ENCODE measurements at regions not wholly inside any gene's neighbourhood (a gene's known extent, or its start where the extent isn't known, plus 50 kb on each side); places are given as distances from the start of the nearest gene placed in this dataset.

DNA sequence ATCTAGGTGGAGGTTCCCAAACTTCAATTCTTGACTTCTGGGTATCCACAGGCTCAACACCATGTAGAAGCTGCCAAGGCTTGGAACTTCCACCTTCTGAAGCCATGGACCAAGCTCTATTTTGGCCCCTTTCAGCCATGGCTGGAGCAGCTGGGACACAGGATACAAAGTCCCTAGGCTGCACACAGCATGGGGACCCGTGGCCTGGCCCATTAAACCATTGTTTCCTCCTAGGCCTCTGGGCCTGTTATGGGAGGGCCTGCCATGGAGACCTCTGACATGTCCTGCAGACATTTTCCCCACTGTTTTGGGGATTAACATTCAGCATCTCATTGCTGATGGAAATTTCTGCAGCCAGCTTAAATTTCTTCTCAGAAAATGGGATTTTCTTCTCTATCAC, 1908.0 kb downstream of the EFNA5 start:
- no peak for FAIRE-seq

DNA sequence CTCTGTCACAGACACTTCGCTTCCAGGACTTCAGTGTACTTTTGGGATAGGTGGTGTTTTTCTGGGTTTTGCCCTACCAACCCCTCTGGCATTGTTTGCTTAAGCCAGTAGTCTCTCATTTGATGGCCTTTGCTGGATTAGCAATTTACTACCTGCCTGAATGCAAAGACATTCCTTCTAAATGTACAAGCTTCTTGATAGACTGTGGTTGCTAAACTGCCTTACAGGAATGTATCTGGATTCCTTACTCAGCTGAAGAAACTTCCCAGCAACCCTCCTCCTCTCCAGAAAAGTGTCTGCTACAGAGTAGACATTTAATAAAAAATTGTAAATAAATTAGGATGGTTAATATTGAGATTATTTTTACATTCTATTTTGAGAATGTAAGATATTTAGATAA, 1916.7 kb downstream of the EFNA5 start:
- no peak for FAIRE-seq

DNA sequence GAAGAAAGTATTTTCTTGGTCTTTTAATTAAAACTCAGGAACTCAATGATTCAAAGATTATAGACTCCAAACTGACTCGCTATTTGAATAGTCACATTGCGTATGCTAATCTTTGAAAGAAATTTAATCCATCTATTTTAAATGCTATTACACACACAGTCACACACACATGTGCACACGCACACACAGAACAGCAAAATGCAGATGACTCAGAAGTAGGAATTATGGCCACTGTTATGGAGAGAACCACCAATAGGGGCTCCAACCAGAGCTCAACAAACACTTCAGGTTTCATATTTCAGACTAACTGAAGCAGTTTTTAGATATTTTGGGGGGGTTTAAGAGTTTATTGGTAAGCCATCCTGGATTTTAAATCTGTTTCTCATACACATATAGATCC, 1917.9 kb downstream of the EFNA5 start:
- no peak for FAIRE-seq

DNA sequence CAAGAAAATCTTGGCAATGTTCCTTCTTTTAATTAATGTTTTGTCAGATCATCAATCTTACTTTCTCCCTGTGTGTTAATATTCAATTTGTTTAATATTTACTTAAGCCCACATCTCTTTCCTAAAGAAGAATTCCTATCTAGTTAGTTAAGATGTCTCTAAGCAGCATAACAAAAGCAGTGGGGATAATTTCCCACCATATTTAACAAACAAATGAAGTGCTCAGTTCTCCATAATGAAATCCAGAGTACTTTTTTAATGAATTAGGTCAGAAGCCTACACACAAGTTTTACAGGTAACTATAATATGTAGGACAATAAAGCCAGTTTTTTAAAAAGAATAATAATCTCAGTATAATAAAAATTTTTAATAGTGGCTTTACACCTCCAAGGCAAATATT, 1918.8 kb downstream of the EFNA5 start:
- no peak for FAIRE-seq

DNA sequence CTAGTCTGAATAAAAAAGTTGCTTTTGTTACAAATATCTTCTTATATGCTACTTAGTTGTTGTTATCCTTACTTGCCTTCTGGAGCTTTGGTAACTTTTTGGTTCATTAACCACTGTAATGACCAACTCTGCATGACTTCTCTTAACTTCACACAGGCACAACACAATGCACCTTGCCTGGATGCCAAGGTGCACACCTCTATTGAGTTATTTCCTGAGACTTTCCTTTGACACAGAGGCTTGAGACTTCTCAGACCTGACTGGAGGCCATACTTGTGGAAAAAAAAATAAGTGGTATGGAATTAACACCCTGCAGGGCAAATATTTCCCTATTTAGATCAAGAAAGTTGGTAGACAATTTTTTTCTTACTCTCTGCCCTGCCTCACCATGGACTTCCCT, 1925.6 kb downstream of the EFNA5 start:
- FAIRE-seq, result no peak

DNA sequence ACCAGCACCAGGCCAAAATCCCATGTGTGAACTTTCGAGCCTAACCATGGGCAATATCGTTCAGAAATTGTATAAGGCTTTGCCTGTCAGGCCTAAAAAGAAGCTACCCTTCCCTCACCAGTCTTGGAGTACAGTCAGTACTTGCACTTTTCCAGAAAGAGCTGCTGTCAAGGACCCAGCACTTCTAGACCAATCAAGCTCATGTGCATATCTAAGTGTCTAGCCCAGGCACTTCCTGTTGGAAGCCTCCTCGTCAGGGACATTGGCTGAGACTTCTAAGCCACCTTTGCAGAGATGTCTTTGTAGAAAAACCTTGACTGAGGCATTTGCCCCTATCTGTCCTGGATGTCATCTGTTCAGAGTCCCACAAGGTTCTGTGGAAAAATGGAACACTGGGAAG, 1930.5 kb downstream of the EFNA5 start:
- no peak for FAIRE-seq

DNA sequence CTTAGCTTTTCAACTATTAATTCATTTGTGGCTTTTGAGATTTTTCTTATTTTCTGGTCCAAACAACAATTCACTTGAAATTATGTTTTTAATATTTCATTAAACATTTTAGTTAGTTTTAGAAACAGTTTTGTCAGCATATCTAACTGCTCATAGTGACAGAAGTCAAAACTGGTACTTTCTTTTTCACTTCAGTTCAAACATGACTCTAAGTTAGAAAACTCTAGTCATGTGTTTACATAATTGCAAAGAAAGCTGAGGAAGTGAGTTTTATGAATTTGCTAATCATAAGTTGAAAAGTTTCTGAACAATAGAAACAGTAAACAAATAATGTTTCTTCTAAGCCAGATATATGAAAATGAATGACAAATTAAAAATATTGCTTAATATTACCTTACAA, 1931.0 kb downstream of the EFNA5 start:
- no peak for FAIRE-seq

DNA sequence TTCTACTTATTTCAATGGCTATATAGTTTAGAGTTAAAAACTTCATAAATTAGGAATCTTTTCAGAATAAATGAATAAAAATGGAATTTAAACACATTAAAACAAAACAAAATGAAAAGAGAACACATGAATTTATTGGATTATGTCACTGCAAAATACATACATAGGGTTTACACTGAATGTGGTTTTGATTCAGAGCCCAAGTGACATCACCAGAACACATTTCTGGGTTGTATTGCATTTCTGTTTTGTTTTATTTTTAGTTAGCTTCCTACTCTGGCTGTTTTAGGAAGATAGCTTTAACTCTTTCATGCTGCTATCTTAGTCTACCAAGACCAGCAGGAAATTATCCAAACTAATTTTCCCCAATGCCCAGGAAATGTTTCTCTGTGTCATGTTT, 1935.0 kb downstream of the EFNA5 start:
- FAIRE-seq, result peak; percentile 24

DNA sequence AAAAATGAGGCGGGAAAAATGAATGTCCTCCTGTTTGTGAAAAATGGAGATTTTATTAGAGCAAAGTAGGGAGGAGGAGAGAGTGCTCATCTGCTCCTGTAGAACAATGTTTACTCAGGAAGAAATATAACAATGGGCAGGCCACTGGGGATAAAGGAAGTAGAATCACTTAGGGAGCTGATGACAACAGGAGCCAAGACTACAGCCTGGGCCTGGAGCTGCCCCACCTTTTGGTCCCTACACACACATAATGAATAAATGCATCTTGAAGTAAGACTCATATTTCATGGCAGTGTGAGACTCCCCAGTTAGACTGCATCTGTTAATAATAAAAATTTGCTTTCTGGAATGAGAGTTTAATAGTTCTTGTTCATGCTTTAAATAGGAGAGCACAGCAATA, 1939.8 kb downstream of the EFNA5 start:
- no peak for FAIRE-seq

DNA sequence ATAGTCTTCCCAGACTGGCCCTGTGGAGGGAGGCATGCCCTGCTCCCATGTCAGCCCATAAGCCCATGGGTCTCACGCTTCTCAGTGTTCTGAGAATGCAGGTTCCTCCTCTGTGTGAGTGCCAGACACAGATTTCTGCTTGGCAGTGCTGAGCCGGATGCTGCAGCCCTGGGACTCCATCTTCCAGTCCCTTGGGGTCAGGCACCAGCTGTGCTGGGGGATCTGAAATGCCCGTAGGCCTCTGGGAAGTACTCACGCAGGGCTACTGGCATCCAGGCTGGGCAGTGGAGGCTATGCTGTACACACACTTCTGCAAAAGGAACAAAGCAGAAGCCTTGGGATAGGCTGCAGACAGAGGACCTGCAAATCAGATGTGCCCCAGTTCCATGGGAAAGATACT, 1944.6 kb downstream of the EFNA5 start:
- FAIRE-seq, result no peak

DNA sequence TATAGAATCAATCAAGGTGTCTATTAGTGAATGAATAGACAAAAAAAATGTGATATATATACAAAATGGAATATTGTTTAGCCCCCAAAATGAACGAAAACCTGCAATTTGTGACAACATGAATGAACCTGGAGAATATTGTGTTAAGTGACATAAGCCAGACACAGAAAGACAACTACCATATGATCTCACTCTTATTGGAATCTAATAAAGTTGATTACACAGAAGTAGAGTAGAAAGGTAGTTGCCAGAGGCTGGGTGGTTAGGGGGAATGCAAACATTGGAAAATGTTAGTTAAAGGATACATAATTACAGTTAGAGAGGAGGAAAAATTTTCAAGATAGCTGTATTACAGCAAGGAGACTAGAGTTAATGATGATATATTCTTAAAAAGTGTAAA, 1962.3 kb downstream of the EFNA5 start:
- no peak for FAIRE-seq

DNA sequence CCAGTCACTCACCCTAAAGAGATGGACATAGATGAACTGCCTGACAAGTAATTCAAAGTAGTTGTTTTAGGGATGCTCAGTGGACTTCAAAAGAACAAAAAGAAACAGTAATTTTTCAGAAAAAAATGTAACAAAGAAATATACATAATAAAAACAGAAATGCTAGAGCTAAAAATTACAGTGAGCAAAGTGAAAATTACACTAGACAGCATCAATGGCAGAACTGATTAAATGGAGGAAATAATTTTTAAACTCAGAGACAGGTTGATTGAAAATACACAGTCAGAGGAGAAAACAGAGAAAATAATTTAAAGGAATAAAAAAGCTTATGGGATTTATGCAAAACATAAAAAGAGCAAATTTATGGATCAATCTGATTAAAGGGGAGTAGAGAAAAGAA, 1968.4 kb downstream of the EFNA5 start:
- no peak for FAIRE-seq

DNA sequence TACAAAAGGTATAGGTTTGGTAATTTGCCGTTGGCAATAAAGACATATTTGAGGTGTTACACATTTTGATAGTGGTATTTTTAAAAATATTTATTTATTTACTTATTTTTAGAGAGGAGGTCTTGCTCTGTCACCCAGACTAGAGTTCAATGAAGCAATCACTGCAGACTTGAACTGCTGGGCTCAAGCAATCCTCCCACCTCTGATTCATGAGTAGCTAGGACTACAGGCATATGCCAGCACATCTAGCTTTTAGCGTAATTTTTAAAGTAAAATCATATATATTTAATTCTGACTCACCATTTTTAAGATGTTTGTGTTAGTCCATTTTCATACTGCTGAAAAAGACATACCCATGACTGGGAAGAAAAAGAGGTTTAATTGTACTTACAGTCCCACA, 1974.3 kb downstream of the EFNA5 start:
- FAIRE-seq, result no peak

DNA sequence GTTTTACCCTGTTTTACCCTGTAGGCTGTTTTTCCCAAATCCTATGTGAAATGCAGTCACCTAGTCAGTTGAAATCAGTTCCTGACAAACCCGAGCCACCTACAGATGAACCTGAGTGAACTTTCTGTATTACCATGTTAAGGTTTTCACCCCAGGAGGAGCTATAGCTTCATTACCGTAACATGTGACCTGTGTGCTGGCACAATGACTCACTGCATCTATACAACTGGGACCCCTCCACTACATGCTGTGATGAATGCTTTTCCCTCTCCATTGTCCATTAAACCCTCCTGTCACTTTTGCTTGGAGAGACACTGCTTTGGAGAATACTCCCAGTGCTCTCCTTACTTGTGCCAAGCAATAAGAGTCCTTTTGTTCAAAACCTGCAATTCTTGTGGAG, 1974.8 kb downstream of the EFNA5 start:
- no peak for FAIRE-seq

DNA sequence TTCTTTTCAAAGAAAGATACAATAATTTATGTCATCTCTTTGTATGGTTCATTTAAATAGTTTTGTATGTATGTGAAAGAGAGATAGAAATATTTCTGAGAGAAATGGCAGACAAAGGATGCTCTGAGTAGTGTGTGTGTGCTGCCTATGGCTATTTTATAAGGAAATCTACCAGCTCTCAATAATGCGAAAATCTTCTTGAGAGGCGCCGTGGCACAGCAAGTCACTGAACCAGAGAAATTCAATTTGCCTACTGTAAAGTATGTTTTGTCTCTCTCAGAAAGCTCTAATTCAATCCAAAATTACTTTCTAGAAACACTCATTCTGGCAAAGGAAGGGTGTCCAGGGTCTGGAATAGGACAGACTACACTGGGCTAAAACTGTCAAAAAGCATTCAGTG, 1981.1 kb downstream of the EFNA5 start:
- no peak for FAIRE-seq

DNA sequence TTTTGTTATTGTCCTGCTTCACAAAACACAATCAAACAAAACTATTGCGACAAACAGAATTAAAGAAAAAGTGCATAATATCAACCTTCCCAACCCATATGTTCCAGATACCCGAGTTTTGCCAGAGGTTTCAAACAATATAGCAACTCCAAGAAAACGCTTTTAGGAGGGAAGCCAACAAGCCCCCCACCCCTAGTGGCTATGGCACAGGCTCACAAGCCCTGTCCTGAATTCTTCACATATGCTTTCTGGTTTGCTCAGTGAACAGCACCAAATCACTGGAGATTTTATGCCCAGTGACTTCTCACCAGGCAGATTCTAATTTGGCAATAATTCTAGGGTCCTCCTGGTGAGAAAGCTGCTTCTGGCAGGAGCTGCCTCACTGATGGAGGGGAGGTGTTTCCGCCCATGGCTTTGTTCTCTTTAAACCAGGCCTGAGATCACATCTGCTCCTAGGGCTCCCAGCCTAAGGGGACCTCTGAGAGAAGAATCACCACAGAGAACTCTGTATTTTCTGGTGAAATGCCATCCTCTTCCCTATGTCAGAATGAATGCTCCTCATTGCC, 1982.4 kb downstream of the EFNA5 start:
- no peak for FAIRE-seq

DNA sequence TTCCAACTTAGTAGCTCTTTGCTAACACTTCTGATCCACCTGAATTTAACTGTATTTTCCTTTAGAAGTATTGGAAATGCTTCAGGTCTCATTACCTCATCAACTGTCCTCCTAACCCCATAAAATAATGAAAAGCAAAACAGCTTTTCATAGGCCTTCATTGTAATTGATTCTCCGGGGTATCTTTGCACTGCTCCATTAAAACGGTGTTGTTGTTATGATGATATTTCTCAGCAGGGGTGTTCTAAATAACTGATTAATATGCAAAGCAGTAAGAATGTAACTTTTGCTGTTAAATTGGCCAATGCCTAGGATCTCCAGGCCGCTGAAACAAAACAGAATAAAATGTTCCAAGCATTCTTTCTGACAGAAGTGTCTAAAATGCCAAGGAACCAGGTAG, 1983.2 kb downstream of the EFNA5 start:
- no peak for FAIRE-seq

DNA sequence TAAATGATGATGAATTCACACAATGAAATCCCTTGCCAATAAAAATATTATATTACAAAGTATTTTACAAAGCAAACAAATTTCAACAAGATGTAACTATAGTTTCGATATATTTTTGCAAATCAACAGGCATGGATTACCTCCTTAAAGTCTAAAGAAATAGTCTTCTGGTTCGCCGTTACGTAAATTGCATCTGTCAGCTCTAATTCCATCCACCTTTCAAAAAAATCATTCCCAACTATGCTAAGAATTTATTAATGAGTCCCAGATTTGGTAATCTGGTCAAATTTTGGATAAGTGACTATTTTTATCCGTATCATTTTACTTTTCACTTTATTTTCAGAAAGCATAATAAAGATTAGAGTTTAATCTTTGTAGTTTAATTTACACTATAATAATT, 1984.9 kb downstream of the EFNA5 start:
- FAIRE-seq, result no peak

DNA sequence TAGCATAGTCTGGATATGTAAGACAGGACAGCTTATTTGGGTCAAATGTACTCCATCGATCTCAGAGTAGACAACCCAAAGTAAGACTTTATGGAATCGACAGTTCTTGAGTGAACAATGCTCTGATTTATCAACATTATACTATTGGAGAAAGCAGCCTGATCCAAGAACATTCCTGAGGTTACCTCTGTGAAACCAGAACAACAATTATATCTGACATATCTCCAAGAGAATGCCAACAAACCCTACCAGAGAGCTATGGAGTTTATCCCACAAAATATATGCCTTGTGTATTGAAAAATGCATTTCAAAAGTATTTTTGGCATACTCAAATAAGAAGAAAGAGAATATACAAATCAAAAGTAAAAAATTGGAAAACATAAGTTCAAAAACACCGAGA, 1985.9 kb downstream of the EFNA5 start:
- FAIRE-seq, result no peak

DNA sequence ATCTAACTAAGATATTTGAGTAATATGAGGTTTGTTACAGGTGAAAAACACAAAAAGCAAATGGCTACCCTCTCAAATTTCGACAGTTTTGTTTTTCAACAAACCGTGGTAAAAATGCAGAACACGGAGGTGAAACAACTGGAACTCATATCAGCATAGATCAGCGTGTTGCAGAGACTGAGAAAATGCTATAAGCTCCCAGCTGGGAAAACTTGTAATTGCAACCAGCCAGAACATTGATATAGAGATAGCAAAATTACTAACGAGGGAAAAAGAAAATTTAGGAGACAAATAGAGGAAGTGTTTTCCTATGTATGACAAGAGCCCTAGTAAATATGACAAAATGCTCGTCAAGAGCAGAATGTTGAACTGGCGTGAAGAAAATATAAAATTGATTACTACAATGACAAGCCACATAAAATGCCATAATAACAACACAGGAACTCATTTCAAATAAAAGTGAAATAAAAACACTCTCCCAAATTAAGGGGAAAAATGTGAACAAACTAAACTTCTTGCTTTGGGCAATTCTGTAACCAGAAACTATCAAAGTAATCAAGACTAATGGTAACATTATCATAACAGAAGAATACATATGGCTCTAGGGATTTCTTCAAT, 1989.8 kb downstream of the EFNA5 start:
- FAIRE-seq, result no peak

DNA sequence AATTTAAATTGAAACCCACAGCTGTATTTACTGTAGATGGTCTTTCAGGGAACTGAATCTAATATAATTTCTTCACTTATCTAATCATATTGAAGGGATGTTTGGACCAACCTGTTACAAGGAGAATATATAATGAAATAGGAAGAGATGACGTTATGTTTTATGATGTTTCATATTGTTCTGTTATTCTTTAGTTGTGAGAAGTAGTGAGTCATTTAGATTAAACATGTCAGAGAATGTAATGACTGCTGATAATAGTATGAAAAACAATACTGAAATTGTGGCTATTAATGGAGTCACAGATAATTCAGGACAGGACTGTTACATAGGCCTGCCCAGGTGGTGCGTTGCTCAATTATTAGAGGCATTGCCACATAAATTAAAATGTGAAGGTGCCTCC, 1993.4 kb downstream of the EFNA5 start:
- no peak for FAIRE-seq

DNA sequence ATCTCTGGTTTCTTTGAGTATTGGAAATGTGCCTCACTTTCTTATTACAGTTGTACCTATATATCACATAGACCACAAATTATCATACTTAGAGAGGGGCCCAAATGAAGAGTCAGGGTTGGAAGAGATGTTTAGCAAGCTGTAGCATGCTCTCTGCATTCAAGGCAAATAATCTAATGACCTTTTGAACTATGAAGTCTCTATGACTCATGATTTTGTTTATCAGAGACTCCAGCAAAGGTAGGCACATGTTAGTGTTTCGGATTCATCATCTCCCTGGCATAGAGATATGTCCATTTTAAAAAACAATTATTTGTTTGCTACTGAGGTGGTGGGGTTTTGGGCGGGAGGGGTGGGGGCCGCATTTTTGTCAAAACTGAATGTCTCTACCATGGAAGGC, 2000.1 kb downstream of the EFNA5 start:
- no peak for FAIRE-seq

DNA sequence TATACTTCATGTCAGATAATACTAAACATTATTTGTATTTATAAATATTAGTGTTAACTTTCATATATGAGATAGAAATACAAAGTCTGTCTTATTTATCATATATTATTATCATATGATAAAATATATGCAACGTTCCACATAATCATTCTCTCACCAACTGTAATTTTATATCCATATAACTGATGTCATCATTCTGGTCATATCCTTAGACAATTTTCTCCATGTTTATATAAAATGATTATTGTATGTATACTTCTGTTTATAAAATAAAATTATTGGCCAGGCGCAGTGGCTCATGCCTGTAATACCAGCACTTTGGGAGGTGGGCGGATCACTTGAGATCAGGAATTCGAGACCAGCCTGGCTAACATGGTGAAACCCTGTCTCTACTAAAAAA, 2007.1 kb downstream of the EFNA5 start:
- no peak for FAIRE-seq

DNA sequence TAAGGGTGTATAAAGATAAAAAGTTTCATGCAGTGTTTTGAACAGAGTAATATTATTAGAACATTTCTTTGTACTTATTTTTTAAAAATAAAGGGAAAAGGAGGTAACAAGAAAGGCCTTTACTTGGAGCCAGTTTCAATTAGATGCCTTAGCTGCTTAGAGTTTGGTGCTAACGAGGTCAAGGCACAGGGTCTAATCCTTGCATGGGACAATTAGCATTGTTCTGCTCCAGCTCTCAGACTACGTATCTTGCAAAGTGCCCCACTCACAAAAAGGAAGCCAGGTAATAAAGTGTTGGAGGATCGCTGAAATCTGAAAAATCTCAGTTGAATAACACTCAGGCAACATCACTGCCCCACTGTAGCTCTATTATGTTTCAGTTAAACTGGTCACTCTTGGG, 2011.3 kb downstream of the EFNA5 start:
- no peak for FAIRE-seq

DNA sequence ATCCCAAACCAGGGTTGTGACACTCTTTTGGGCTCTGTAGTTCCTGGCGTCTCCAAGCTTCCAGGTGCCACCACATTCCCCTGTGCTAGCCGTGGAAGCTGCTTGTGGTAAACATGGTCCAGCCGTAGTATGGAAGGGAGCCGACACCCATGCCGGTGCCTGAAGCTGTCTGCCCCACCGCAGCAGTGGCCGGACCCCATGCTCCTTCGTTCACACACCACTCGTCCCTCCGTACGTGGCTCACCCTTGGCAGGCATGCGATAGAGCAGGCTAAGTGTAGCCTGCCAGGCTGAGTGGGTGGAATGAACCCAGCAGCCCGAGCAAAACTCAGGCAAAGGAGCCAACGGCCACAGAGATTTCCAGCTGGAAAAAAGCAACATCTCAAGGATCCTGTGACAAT, 2030.4 kb downstream of the EFNA5 start:
- FAIRE-seq, result no peak

DNA sequence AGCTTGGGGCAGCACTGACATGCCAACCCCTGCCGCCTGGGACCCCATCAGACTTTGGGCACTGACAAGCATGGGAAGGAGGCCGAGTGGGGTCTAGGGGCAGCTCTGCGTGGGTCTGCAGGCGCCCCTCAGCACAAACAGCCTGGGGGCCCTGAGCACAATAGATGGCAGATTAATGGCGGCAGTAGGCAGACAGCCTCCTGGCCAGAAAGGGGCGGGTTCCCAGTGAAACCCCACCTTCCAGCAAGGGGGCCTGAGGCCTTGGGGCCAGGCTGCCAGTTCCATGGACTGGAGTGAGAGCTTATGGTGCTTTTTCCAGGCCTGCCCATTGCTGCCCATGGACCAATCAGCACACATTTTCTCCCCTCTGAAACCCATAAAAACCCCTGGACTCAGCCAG, 2031.2 kb downstream of the EFNA5 start:
- no peak for FAIRE-seq

Measured in colon (tissue), 2 donors.